NOMO-1 (cell line): ENCODE measurements at regions not wholly inside any gene's neighbourhood (a gene's known extent, or its start where the extent isn't known, plus 50 kb on each side); places are given as distances from the start of the nearest gene placed in this dataset.

Experiments
- DNase-seq, 2 experiments: peaks; one replicate each; lab custom pipeline; 2025; ENCODE audit not compliant: unreplicated experiment in 2 of 2; lab: John Stamatoyannopoulos, UW

- DNase-seq = peak in 1 of 2 experiments; percentile 17
Measured at GRCh38 chr12:4223273-4223845, 50.2 kb upstream of the CCND2 start.

GRCh38 chr12:4221258-4221620 is 52.3 kb upstream of the CCND2 start:
- DNase-seq = no peak

- DNase-seq = no peak
Measured at GRCh38 chr12:4220536-4221257, 52.9 kb upstream of the CCND2 start.

- DNase-seq = no peak
Measured at GRCh38 chr12:4217091-4217490, 56.5 kb upstream of the CCND2 start.

- no peak for DNase-seq
Measured at GRCh38 chr12:4216187-4216927, 57.2 kb upstream of the CCND2 start.

GRCh38 chr12:4215229-4216186 is 58.1 kb upstream of the CCND2 start:
- DNase-seq = peak; percentile 75 to 89

GRCh38 chr12:4214877-4215228 is 58.7 kb upstream of the CCND2 start:
- no peak for DNase-seq

- DNase-seq = no peak
Measured at GRCh38 chr12:4213471-4213870, 60.1 kb upstream of the CCND2 start.

GRCh38 chr12:4212845-4213244 is 60.7 kb upstream of the CCND2 start:
- no peak for DNase-seq

- no peak for DNase-seq
Measured at GRCh38 chr12:4211372-4211771, 62.2 kb upstream of the CCND2 start.

GRCh38 chr12:4210183-4210582 is 63.4 kb upstream of the CCND2 start:
- DNase-seq = no peak

GRCh38 chr12:4206470-4206869 is 67.1 kb upstream of the CCND2 start:
- no peak for DNase-seq

GRCh38 chr12:4203772-4204376 is 69.7 kb upstream of the CCND2 start:
- peak; percentile 66 to 85 for DNase-seq

GRCh38 chr12:4202918-4203317 is 70.6 kb upstream of the CCND2 start:
- no peak for DNase-seq

- DNase-seq = peak; percentile 6 to 38
Measured at GRCh38 chr12:4202487-4202886, 71.1 kb upstream of the CCND2 start.

GRCh38 chr12:4201333-4202100 is 72.0 kb upstream of the CCND2 start:
- no peak for DNase-seq

GRCh38 chr12:4197922-4198763 is 75.4 kb upstream of the CCND2 start:
- no peak for DNase-seq

- no peak for DNase-seq
Measured at GRCh38 chr12:4196805-4197420, 76.6 kb upstream of the CCND2 start.

GRCh38 chr12:4194668-4195067 is 78.9 kb upstream of the CCND2 start:
- DNase-seq = no peak
